Astrocyte (in vitro differentiated cells and primary cell): ENCODE measurements at regions not wholly inside any gene's neighbourhood (a gene's known extent, or its start where the extent isn't known, plus 50 kb on each side); places are given as distances from the start of the nearest gene placed in this dataset.
"Not testable (repeated sequence)": the region's sequence is repeated elsewhere in the genome, so short reads cannot be mapped to it uniquely, and the experiment has no call there.

Source experiments
- CTCF ChIP-seq: IDR thresholded peaks from 2 replicates; pipeline ENCODE4 v1.5.1; 2011; ENCODE audit warnings: low read depth, mild to moderate bottlenecking, inconsistent platforms, low read length, moderate library complexity; ENCODE audit not compliant: insufficient read depth
- EZH2 ChIP-seq: IDR thresholded peaks from 2 replicates; pipeline ENCODE4 v1.6.1; 2012; ENCODE audit warnings: mild to moderate bottlenecking, low read length, inconsistent platforms; ENCODE audit not compliant: insufficient read depth

GRCh38 chr2:97395691-97396090 lies 194.0 kb downstream of the ANKRD36B start:
- not testable (repeated sequence) for TF ChIP-seq CTCF, EZH2
